HG02610 (cell line): ENCODE measurements at regions not wholly inside any gene's neighbourhood (a gene's known extent, or its start where the extent isn't known, plus 50 kb on each side); places are given as distances from the start of the nearest gene placed in this dataset.

ENCODE experiments used
- ATAC-seq: cut with Tn5 transposase; IDR thresholded peaks from one replicate; pipeline ENCODE4 v1.9.1; 2021; ENCODE audit warnings: mild to moderate bottlenecking, moderate library complexity; ENCODE audit not compliant: unreplicated experiment

GRCh38 chr10:52678611-52679010 lies 94.0 kb downstream of the MBL2 start:
- no peak for ATAC-seq

GRCh38 chr10:52679117-52679516 lies 93.5 kb downstream of the MBL2 start:
- ATAC-seq: no peak

- ATAC-seq: no peak
Measured at GRCh38 chr10:52682766-52683165, 89.8 kb downstream of the MBL2 start.

GRCh38 chr10:52683776-52684175 lies 88.8 kb downstream of the MBL2 start:
- no peak for ATAC-seq

- ATAC-seq: no peak
Measured at GRCh38 chr10:52688899-52689298, 83.7 kb downstream of the MBL2 start.

GRCh38 chr10:52696232-52696631 lies 76.4 kb downstream of the MBL2 start:
- ATAC-seq: no peak

GRCh38 chr10:52701647-52702046 lies 70.9 kb downstream of the MBL2 start:
- ATAC-seq: no peak

GRCh38 chr10:52703451-52703850 lies 69.1 kb downstream of the MBL2 start:
- ATAC-seq: no peak

- ATAC-seq: no peak
Measured at GRCh38 chr10:52703898-52704297, 68.7 kb downstream of the MBL2 start.

- ATAC-seq: no peak
Measured at GRCh38 chr10:52706332-52707070, 66.1 kb downstream of the MBL2 start.
